ENCODE measurements at regions not wholly inside any gene's neighbourhood (a gene's known extent, or its start where the extent isn't known, plus 50 kb on each side); places are given as distances from the start of the nearest gene placed in this dataset.

DNA sequence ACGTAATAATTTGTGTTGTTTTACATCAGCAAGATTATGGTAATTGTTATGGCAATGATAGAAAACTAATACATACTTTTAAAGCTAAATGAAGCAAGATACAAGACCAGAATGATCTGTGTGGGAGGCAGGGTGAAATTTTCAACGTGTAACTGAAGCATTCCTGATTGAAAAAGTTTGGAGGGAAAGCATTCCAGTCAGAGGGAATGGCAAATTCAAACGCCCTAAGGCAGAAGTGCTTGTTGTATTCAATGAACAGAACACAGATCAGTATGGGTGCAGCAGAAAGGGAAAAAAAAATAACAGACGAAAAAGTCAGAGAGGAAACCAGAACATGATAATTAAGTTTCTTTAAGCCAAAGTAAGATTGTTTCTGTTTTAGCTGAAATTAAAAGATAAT lies 928.5 kb upstream of the SLITRK1 start:
- Histone ChIP-seq H3K79me2 (ENCODE audit: insufficient read depth, low read length) (no peaks in the 10 kb centered on the region), H3K9me2 (ENCODE audit: insufficient read depth) (no peaks in the 10 kb centered on the region), H3K9ac (ENCODE audit: low read length) (no peak overlapping the region), H3K9me3 (ENCODE audit: control insufficient read depth in 1 of 2, insufficient read depth in 1 of 2, low read depth in 1 of 2, low read length in 2 of 2) (no peaks in the 10 kb centered on the region; a peak in 1 of 4 replicates), H3K27me3 (ENCODE audit: insufficient read depth, low read length) (no peaks in the 10 kb centered on the region), H3K27ac (ENCODE audit: low read depth, low read length) (no peak overlapping the region), H3K36me3 (ENCODE audit: control insufficient read depth in 1 of 2, insufficient read depth in 2 of 2, low read length in 2 of 2) (no peaks in the 10 kb centered on the region), H3K4me2 (ENCODE audit: low read length) (no peak overlapping the region), H3K4me3 (replicated peaks in 1 of 2; ENCODE audit: low read depth in 1 of 2, low read length in 2 of 2) (no peak overlapping the region), H3K4me1 (ENCODE audit: control insufficient read depth in 1 of 2, insufficient read depth in 2 of 2, low read length in 2 of 2) (no peaks in the 10 kb centered on the region), H4K20me1 (ENCODE audit: insufficient read depth) (no peaks in the 10 kb centered on the region), H2AFZ (ENCODE audit: low read depth, low read length, poor library complexity, severe bottlenecking) (no peak overlapping the region)
- intact Hi-C loops (cut with micrococcal nuclease) = no loop called here
- ChIA-PET CTCF (no interaction called here), RAD21 (ENCODE audit: low non-redundant PET in 1 of 2, low total read pairs in 2 of 2, uncharacterized antibody in 2 of 2, unreplicated experiment in 2 of 2) (no interaction called here), POLR2A (no interaction called here)
- no TSS peak for BruUV-seq (replicated peaks)
- no peak for TF ChIP-seq POLR2AphosphoS5 (IDR thresholded peaks at IDR 0.05; ENCODE audit: low read depth, low read length)
- no peak for TF ChIP-seq EGR1 (IDR thresholded peaks at IDR 0.05; ENCODE audit: low read depth)
- TF ChIP-seq EZH2phosphoT487 (IDR thresholded peaks at IDR 0.05; ENCODE audit: borderline replicate concordance) = no peak
- TF ChIP-seq JUND (IDR thresholded peaks at IDR 0.05) = no peak
- no peak for TF ChIP-seq EZH2 (IDR thresholded peaks at IDR 0.05)
- no peak for TF ChIP-seq SIN3A (IDR thresholded peaks at IDR 0.05; ENCODE audit: low read depth)
- TF ChIP-seq TCF7L2 (IDR thresholded peaks at IDR 0.05; ENCODE audit: borderline replicate concordance, extremely low read depth, insufficient read depth, insufficient read length) = no peak
- ATAC-seq = no peak
- no peak for DNase-seq (ENCODE audit: low read depth, low spot score)

GRCh38 chr13:84802073-84802472 lies 919.8 kb upstream of the SLITRK1 start:
- TF ChIP-seq JUND (IDR thresholded peaks at IDR 0.05) (no peak), CEBPB (IDR thresholded peaks at IDR 0.05; ENCODE audit: low read depth) (no peak), CTCF (IDR thresholded peaks at IDR 0.05 in 2 of 3, conservative IDR thresholded peaks at IDR 0.05 in 1 of 3; ENCODE audit: borderline replicate concordance in 1 of 3, insufficient read depth in 1 of 3, low read depth in 2 of 3, low read length in 2 of 3) (no peak)
- intact Hi-C loops (cut with micrococcal nuclease) = no loop called here
- H3K79me2 ChIP-seq (ENCODE audit: insufficient read depth, low read length) = no peaks in the 10 kb centered on the region
- H3K27ac ChIP-seq (ENCODE audit: low read depth, low read length) = no peak overlapping the region
- no peaks in the 10 kb centered on the region for H4K20me1 ChIP-seq (ENCODE audit: insufficient read depth)
- CTCF ChIA-PET = no interaction called here
- no peak overlapping the region for H3K4me2 ChIP-seq (ENCODE audit: low read length)
- POLR2A ChIA-PET = no interaction called here
- H3K4me3 ChIP-seq (replicated peaks in 1 of 2; ENCODE audit: low read depth in 1 of 2, low read length in 2 of 2) = no peak overlapping the region
- no peaks in the 10 kb centered on the region for H3K9me3 ChIP-seq (ENCODE audit: control insufficient read depth in 1 of 2, insufficient read depth in 1 of 2, low read depth in 1 of 2, low read length in 2 of 2)
- H3K9ac ChIP-seq (ENCODE audit: low read length) = no peak overlapping the region
- BruUV-seq (replicated peaks) = no TSS peak
- no peaks in the 10 kb centered on the region for H3K27me3 ChIP-seq (ENCODE audit: insufficient read depth, low read length)
- no peaks in the 10 kb centered on the region for H3K36me3 ChIP-seq (ENCODE audit: control insufficient read depth in 1 of 2, insufficient read depth in 2 of 2, low read length in 2 of 2)
- ATAC-seq (no peak), DNase-seq (ENCODE audit: low read depth, low spot score) (no peak)
- H3K9me2 ChIP-seq (ENCODE audit: insufficient read depth) = no peaks in the 10 kb centered on the region
- RAD21 ChIA-PET (ENCODE audit: low non-redundant PET in 1 of 2, low total read pairs in 2 of 2, uncharacterized antibody in 2 of 2, unreplicated experiment in 2 of 2) = no interaction called here
- no peaks in the 10 kb centered on the region for H3K4me1 ChIP-seq (ENCODE audit: control insufficient read depth in 1 of 2, insufficient read depth in 2 of 2, low read length in 2 of 2)
- no peak overlapping the region for H2AFZ ChIP-seq (ENCODE audit: low read depth, low read length, poor library complexity, severe bottlenecking)

All from HCT116 (cell line).